Nephron (organoid): ENCODE measurements at regions not wholly inside any gene's neighbourhood (a gene's known extent, or its start where the extent isn't known, plus 50 kb on each side); places are given as distances from the start of the nearest gene placed in this dataset.

Experiments used
- H3K27ac Mint-ChIP-seq, 3 experiments: 2 replicates each; pipeline ENCODE4 v1.8.0; 2020; ENCODE audit warnings: mixed read lengths in 3 of 3, mild to moderate bottlenecking in 2 of 3, moderate library complexity in 1 of 3
- H3K27me3 Mint-ChIP-seq: 2 replicates; pipeline ENCODE4 v1.8.0; 2021; ENCODE audit warnings: low read depth, mild to moderate bottlenecking, moderate library complexity, mixed read lengths
- H3K36me3 Mint-ChIP-seq: 2 replicates; pipeline ENCODE4 v1.8.0; 2020; ENCODE audit warnings: low read depth, mixed read lengths
- H3K4me1 Mint-ChIP-seq: 2 replicates; pipeline ENCODE4 v1.8.0; 2020; ENCODE audit warnings: mixed read lengths
- H3K4me3 Mint-ChIP-seq, 3 experiments: 2 replicates each; pipeline ENCODE4 v1.8.0; 2020; ENCODE audit warnings: mild to moderate bottlenecking in 3 of 3, mixed read lengths in 3 of 3, moderate library complexity in 2 of 3
- H3K9me3 Mint-ChIP-seq: 2 replicates; pipeline ENCODE4 v1.8.0; 2020; ENCODE audit warnings: mixed read lengths
- TF ChIP-seq, protein P1 (sequence below), 3 experiments: fragments of 200-600 bp; sonication (generic); IDR thresholded peaks; one replicate each; pipeline ENCODE4 v1.5.0; 2021; ENCODE audit warnings: antibody characterized with exemption in 3 of 3; ENCODE audit not compliant: unreplicated experiment in 3 of 3

DNA sequence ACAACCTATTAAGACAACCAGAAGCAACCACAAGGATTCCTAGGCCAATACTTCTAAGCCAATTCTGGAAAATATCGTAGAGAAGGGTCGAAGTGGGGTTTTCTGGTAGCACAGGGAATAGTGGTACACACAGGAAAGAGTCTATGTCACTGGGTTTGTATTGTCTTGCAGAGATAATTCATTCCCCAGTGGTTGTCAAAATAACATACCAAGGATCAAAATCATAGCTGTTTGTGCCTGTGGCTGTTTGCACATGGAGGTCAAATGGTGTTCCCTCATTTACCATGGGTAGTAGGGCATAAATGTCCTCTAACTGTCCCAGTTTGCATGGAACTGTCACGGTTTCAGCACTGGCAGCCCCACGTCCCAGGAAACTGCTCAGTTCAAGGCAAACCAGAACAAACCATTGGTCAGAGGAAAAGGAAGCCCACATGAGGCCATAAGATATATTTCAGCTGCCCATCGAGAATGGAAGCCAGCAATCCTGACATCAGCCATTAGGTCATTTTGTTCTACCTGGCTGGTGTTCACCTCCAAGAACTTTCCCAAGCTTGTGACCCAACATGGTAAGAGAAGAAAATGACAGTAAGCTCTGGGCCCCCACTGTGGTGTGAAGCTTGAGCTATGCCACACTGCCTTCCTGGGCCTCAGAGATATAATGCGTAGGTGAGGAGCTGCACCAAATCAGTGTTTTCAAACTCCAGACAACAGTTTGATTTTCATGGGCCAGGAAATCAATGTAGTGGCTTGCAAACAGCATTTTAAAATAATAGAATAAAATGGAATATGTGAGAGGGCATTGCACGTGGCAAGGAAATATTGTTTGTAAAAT is 53.9 kb upstream of the NFE2L3 start:
- H3K4me3 Mint-ChIP-seq, result no peak overlapping the region
- peaks cover 16% of the 10 kb centered on the region for H3K27me3 Mint-ChIP-seq
- H3K27ac Mint-ChIP-seq, result no peak overlapping the region
- H3K36me3 Mint-ChIP-seq, result no peaks in the 10 kb centered on the region
- H3K4me1 Mint-ChIP-seq, result peaks cover 15% of the 10 kb centered on the region
- TF ChIP-seq, protein P1, sequence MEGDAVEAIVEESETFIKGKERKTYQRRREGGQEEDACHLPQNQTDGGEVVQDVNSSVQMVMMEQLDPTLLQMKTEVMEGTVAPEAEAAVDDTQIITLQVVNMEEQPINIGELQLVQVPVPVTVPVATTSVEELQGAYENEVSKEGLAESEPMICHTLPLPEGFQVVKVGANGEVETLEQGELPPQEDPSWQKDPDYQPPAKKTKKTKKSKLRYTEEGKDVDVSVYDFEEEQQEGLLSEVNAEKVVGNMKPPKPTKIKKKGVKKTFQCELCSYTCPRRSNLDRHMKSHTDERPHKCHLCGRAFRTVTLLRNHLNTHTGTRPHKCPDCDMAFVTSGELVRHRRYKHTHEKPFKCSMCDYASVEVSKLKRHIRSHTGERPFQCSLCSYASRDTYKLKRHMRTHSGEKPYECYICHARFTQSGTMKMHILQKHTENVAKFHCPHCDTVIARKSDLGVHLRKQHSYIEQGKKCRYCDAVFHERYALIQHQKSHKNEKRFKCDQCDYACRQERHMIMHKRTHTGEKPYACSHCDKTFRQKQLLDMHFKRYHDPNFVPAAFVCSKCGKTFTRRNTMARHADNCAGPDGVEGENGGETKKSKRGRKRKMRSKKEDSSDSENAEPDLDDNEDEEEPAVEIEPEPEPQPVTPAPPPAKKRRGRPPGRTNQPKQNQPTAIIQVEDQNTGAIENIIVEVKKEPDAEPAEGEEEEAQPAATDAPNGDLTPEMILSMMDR (IDR thresholded peaks at IDR 0.05; ENCODE audit: unreplicated experiment in 3 of 3), result no peak
- no peaks in the 10 kb centered on the region for H3K9me3 Mint-ChIP-seq

- Mint-ChIP-seq H3K4me1 (peaks cover 15% of the 10 kb centered on the region), H3K9me3 (no peaks in the 10 kb centered on the region), H3K36me3 (no peaks in the 10 kb centered on the region), H3K4me3 (no peak overlapping the region), H3K27ac (no peak overlapping the region), H3K27me3 (peaks cover 10% of the 10 kb centered on the region)
- TF ChIP-seq, protein P1 (IDR thresholded peaks at IDR 0.05; ENCODE audit: unreplicated experiment in 3 of 3), result no peak
Observed at GRCh38 chr7:26099236-26099635, 52.8 kb upstream of the NFE2L3 start.

DNA sequence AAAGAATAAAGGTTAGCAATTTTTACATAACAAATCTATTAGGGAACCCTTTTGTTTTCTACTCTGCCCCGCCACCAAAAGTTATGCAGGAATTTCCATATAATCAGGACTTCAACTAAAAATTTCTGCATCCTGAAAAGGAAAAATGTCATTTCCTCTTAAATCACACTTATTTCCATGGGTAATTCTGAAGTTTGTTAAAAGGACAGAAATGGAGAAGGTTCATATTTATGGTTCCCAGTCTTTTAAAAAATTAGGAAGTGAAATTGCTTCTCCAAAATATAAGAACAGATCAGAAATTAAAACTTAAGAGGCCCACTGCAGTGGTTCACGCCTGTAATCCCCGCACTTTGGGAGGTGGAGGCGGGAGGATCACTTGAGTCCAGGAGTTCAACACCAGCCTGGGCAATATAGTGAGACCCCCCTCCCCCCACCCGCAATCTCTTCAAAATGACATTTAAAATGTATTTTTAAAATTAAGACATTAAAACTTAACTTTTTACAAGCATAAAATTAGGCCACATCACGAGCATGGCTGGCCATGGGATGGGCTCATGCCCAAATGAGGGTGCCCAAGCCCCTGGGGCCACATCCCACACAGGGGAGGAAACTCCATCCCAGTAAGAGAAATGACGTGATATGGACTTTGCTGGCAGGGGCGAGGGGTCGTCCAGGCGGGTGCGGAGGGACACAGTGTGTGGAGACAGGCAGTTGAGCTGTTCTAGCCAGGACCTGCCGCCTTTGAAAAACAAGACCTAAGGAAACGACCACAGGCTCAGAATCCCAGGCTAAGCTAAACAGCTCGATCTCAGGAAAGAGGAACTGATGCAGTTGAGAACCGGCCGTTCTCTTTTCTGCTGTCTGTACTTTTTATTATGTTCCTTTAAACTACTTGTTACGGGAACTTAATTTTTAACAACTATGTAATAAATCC is 51.3 kb upstream of the NFE2L3 start:
- Mint-ChIP-seq H3K27ac (peak overlapping the region; percentile 80 to 94 (median 94)), H3K9me3 (no peaks in the 10 kb centered on the region), H3K4me1 (peaks cover 15% of the 10 kb centered on the region), H3K36me3 (no peaks in the 10 kb centered on the region), H3K4me3 (peak overlapping the region; percentile 78 to 84 (median 82)), H3K27me3 (peaks cover 9% of the 10 kb centered on the region)
- TF ChIP-seq, protein P1 (IDR thresholded peaks at IDR 0.05; ENCODE audit: unreplicated experiment in 3 of 3), result no peak

GRCh38 chr7:26101361-26102151 is 50.4 kb upstream of the NFE2L3 start:
- Mint-ChIP-seq H3K27me3 (peaks cover 9% of the 10 kb centered on the region), H3K36me3 (no peaks in the 10 kb centered on the region), H3K9me3 (no peaks in the 10 kb centered on the region), H3K27ac (peak overlapping the region; percentile 80 to 94 (median 94)), H3K4me3 (peak overlapping the region; percentile 78 to 84 (median 82)), H3K4me1 (peaks cover 15% of the 10 kb centered on the region)
- TF ChIP-seq, protein P1 (IDR thresholded peaks at IDR 0.05; ENCODE audit: unreplicated experiment in 3 of 3), result no peak

DNA sequence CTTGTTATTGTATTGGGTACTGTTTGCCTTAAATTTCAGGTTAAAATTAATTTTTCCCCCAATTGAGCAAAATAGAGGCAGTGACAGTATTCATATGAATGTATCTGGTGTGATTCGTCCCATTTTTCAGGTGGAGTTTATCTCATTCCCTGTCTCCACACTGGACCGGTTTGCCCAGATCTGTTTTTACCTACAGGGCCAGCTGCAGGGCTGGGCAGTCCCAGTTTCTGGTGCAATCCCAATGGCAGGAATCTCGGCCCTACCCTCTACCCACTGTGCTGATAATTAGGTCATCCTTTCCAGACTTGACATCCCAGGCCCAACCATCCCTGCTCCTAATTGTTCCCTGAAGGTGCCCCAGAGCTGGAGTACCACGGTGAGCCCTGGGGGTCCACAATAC is 49.8 kb upstream of the NFE2L3 start:
- H3K27ac Mint-ChIP-seq, result peak overlapping the region; percentile 80 to 94 (median 94)
- peaks cover 9% of the 10 kb centered on the region for H3K27me3 Mint-ChIP-seq
- TF ChIP-seq, protein P1 (IDR thresholded peaks at IDR 0.05; ENCODE audit: unreplicated experiment in 3 of 3), result no peak
- H3K4me1 Mint-ChIP-seq, result peaks cover 15% of the 10 kb centered on the region
- peaks cover 2% of the 10 kb centered on the region for H3K36me3 Mint-ChIP-seq
- H3K4me3 Mint-ChIP-seq, result peak overlapping the region in 2 of 3 experiments; percentile 40 to 78
- H3K9me3 Mint-ChIP-seq, result no peaks in the 10 kb centered on the region
